Pancreas (tissue), 10 donors: ENCODE measurements at regions not wholly inside any gene's neighbourhood (a gene's known extent, or its start where the extent isn't known, plus 50 kb on each side); places are given as distances from the start of the nearest gene placed in this dataset.

Experiments
- ATAC-seq, 4 donors: fragments of 200-7000 bp; cut with Tn5 transposase; one replicate each; pipeline versions ENCODE4 v1.8.0 to v1.9.1; 2020; ENCODE audit warnings: mild to moderate bottlenecking in 4 of 4, moderate library complexity in 4 of 4
- DNase-seq, 6 donors: peaks; one replicate each; pipeline ENCODE4 v3.0.0-alpha.2; 2020
- FAIRE-seq: peaks from 2 replicates; lab custom pipeline; 2012; peaks lifted over from hg19 to GRCh38; lab: Jason Lieb, UNC
- H3K27ac ChIP-seq, 4 donors: fragments of 200-600 bp; sonication (generic); 1 replicate in 3 of 4; 2 replicates in 1 of 4; pipeline versions ENCODE4 v1.5.0 to v1.8.0; 2020
- H3K27me3 ChIP-seq, 4 donors: fragments of 200-600 bp; one replicate each; pipeline ENCODE4 v1.8.0; 2021
- H3K36me3 ChIP-seq, 3 donors: fragments of 200-600 bp; sonication (generic) in 1 of 3; one replicate each; pipeline versions ENCODE4 v1.5.0 to v1.8.0; 2020 to 2021
- H3K4me1 ChIP-seq, 3 donors: fragments of 200-600 bp; one replicate each; pipeline ENCODE4 v1.8.0; 2021
- H3K4me3 ChIP-seq, 4 donors: fragments of 200-600 bp; sonication (generic) in 2 of 4; one replicate each; pipeline versions ENCODE4 v1.5.0 to v1.8.0; 2020 to 2021
- H3K9me3 ChIP-seq, 4 donors: fragments of 200-600 bp; one replicate each; pipeline ENCODE4 v1.8.0; 2021
- WGBS, 2 donors: extraction: QIAGEN DNeasy Blood & Tissue Kit; methylation state at CpG; one replicate each; pipeline ENCODE4 v1.1.7; 2013; 5-methylcytosine and 5-hydroxymethylcytosine counted together
- intact Hi-C, 3 donors: fragments of 100-400 bp; cut with DNase I; formaldehyde crosslinking; loops; one replicate each; pipeline versions ENCODE4 v1.11.1 to v1.14.2; 2022
- TF ChIP-seq, protein P1 (sequence below), 4 donors: fragments of 200-600 bp; sonication (generic) in 3 of 4; IDR thresholded peaks; one replicate each; pipeline versions ENCODE4 v1.5.0 to v1.8.0; 2021; ENCODE audit warnings: antibody characterized with exemption in 4 of 4
- donor health status: healthy with polysubstance abuse.
- donor health status: DM: no; HTN: no; CAD: no; lungs with moderate emphysema.
- donor health status: DM: no; HTN: no; CAD: no.
- donor health status: control.
- donor health status: control.
- donor health status: Bipolar disorder and iron deficiency.
- donor health status: DM: yes; HTN: yes; CAD: no.
- donor health status: DM: no; HTN: no; CAD: no.
- donor health status: DM: no; HTN: no; CAD: no.
- donor health status: DM: yes; HTN: yes; CAD: no.

DNA sequence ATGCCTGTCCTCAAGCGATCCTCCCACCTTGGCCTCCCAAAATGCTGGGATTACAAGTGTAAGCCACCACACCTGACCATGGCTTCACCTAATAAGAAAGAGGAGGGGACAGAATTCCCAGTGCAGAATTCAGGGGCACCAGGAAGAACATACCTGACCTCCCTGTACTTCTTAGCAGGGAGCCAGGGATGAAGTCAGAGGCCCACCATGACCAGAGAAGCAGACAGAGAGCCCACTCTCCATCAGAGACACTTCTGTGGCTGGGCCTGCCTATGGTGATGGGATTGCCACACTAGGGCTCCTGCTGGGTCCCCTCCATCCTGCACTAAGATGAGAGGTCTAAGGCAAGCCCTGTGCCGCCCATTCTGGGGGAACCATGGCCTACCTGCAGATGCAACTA is 157.4 kb upstream of the LYZL2 start:
- 94 to 100% methylated on average over 2 of the region's 2 CpGs for WGBS, 2 donors
- intact Hi-C loops, result loop anchor here in 1 of 3 donors (10.0 kb wide), 1 partner anchor 698 kb away; no protein-coding TSS in a partner anchor
- H3K27ac ChIP-seq, result no peak overlapping the region
- no peak overlapping the region for H3K4me3 ChIP-seq
- ATAC-seq (no peak), DNase-seq (no peak), FAIRE-seq (no peak)
- no peaks in the 10 kb centered on the region for H3K36me3 ChIP-seq
- H3K4me1 ChIP-seq, result peaks cover 0 to 5% (median 0%) of the 10 kb centered on the region in 3 donors
- no peaks in the 10 kb centered on the region for H3K9me3 ChIP-seq
- H3K27me3 ChIP-seq, result no peaks in the 10 kb centered on the region
- TF ChIP-seq, protein P1, sequence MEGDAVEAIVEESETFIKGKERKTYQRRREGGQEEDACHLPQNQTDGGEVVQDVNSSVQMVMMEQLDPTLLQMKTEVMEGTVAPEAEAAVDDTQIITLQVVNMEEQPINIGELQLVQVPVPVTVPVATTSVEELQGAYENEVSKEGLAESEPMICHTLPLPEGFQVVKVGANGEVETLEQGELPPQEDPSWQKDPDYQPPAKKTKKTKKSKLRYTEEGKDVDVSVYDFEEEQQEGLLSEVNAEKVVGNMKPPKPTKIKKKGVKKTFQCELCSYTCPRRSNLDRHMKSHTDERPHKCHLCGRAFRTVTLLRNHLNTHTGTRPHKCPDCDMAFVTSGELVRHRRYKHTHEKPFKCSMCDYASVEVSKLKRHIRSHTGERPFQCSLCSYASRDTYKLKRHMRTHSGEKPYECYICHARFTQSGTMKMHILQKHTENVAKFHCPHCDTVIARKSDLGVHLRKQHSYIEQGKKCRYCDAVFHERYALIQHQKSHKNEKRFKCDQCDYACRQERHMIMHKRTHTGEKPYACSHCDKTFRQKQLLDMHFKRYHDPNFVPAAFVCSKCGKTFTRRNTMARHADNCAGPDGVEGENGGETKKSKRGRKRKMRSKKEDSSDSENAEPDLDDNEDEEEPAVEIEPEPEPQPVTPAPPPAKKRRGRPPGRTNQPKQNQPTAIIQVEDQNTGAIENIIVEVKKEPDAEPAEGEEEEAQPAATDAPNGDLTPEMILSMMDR (IDR thresholded peaks at IDR 0.05), result no peak

- intact Hi-C loops, result loop anchor here in 1 of 3 donors (10.0 kb wide), 1 partner anchor 699 kb away; no protein-coding TSS in a partner anchor
- H3K27ac ChIP-seq, result no peak overlapping the region
- no peak for ATAC-seq
- no peak overlapping the region for H3K4me3 ChIP-seq
- no peak for FAIRE-seq
- H3K4me1 ChIP-seq, result peaks cover 0 to 5% (median 0%) of the 10 kb centered on the region in 3 donors
- H3K9me3 ChIP-seq, result no peaks in the 10 kb centered on the region
- H3K27me3 ChIP-seq, result no peaks in the 10 kb centered on the region
- DNase-seq, result no peak
- TF ChIP-seq, protein P1 (IDR thresholded peaks at IDR 0.05), result no peak
- no peaks in the 10 kb centered on the region for H3K36me3 ChIP-seq
Observed at GRCh38 chr10:30786131-30786530, 156.6 kb upstream of the LYZL2 start.

GRCh38 chr10:30784897-30785605 is 155.5 kb upstream of the LYZL2 start:
- intact Hi-C loops, result loop anchor here in 1 of 3 donors (10.0 kb wide), 1 partner anchor 700 kb away; no protein-coding TSS in a partner anchor
- H3K4me3 ChIP-seq, result peak overlapping the region; percentile 34 to 74 (median 60)
- no peaks in the 10 kb centered on the region for H3K36me3 ChIP-seq
- FAIRE-seq, result no peak
- 6 to 7% methylated on average over 60 to 63 of the region's 63 CpGs for WGBS, 2 donors
- H3K9me3 ChIP-seq, result no peaks in the 10 kb centered on the region
- peaks cover 0 to 5% (median 0%) of the 10 kb centered on the region in 3 donors for H3K4me1 ChIP-seq
- H3K27ac ChIP-seq, result peak overlapping the region; percentile 56 to 88 (median 75)
- ATAC-seq, result peak; percentile 69 to 84 (median 80)
- TF ChIP-seq, protein P1 (IDR thresholded peaks at IDR 0.05), result no peak
- DNase-seq, result peak; percentile 27 to 81 (median 52)
- no peaks in the 10 kb centered on the region for H3K27me3 ChIP-seq

DNA sequence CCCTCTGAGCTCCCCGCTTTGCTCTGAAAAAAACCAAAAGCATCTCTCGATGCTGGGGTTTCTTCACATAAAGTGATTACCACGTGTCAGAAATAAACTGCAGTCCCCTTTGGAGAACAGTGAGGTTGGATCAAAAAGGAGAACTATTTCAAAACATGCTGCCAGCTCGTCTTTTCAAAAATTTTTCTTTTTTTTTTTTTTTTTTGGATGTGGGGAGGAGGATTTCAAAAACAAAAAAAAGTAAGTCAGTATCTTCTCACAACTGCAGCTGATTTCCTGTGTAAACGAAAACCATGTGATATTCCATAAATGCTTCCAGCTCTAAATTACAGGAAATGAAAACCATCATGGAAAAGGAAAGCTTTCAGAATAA is 155.0 kb upstream of the LYZL2 start:
- ATAC-seq (peak; percentile 36 to 59 (median 53)), DNase-seq (no peak), FAIRE-seq (no peak)
- intact Hi-C loops, result loop anchor here in 1 of 3 donors (10.0 kb wide), 1 partner anchor 700 kb away; no protein-coding TSS in a partner anchor
- Histone ChIP-seq H3K4me1 (peaks cover 0 to 5% (median 0%) of the 10 kb centered on the region in 3 donors), H3K9me3 (no peaks in the 10 kb centered on the region), H3K36me3 (no peaks in the 10 kb centered on the region), H3K27me3 (no peaks in the 10 kb centered on the region), H3K4me3 (peak overlapping the region; percentile 34 to 74 (median 60)), H3K27ac (peak overlapping the region; percentile 56 to 88 (median 75))
- TF ChIP-seq, protein P1 (IDR thresholded peaks at IDR 0.05), result no peak
- 4 to 8% methylated on average over 5 of the region's 5 CpGs for WGBS, 2 donors
